ENCODE measurements at regions not wholly inside any gene's neighbourhood (a gene's known extent, or its start where the extent isn't known, plus 50 kb on each side); places are given as distances from the start of the nearest gene placed in this dataset.

DNA sequence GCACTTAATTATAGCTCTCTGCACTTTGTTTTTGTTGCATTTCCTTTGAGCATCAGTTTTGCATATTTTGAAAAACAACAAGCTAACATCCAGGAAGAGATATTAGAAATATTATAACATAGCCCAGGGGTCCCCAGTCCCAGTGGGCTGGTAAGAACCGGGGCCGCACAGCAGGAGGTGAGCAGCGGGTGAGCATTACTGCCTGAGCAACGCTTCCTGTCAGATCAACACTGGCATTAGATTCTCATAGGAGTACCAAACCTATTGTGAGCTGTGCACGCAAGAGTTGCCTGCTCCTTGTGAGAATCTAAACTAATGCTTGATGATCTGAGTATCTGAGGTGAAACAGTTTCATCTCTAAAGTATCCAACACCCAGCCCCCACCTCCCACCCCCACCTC is 675.9 kb upstream of the ZNF608 start:
- no peak overlapping the region for H3K4me3 ChIP-seq (ENCODE audit: low read depth in 1 of 2, low read length in 2 of 2)
- no peaks in the 10 kb centered on the region for H3K9me3 ChIP-seq (ENCODE audit: control insufficient read depth in 2 of 2, insufficient read depth in 1 of 2, low read depth in 1 of 2, low read length in 1 of 2)
- no peaks in the 10 kb centered on the region for H3K27me3 ChIP-seq (ENCODE audit: control insufficient read depth in 1 of 2, insufficient read depth in 2 of 2, low read length in 2 of 2)
- H3K36me3 ChIP-seq (ENCODE audit: control insufficient read depth in 2 of 2, insufficient read depth in 2 of 2, low read length in 1 of 2), result no peaks in the 10 kb centered on the region
- no peak overlapping the region for H3K27ac ChIP-seq (ENCODE audit: low read depth in 2 of 2, low read length in 1 of 2)
- no peaks in the 10 kb centered on the region for H3K4me1 ChIP-seq (ENCODE audit: control insufficient read depth in 2 of 2, insufficient read depth in 2 of 2, low read length in 1 of 2)
- WGBS, 2 donors, result 87 to 89% methylated on average over 5 of the region's 5 CpGs

DNA sequence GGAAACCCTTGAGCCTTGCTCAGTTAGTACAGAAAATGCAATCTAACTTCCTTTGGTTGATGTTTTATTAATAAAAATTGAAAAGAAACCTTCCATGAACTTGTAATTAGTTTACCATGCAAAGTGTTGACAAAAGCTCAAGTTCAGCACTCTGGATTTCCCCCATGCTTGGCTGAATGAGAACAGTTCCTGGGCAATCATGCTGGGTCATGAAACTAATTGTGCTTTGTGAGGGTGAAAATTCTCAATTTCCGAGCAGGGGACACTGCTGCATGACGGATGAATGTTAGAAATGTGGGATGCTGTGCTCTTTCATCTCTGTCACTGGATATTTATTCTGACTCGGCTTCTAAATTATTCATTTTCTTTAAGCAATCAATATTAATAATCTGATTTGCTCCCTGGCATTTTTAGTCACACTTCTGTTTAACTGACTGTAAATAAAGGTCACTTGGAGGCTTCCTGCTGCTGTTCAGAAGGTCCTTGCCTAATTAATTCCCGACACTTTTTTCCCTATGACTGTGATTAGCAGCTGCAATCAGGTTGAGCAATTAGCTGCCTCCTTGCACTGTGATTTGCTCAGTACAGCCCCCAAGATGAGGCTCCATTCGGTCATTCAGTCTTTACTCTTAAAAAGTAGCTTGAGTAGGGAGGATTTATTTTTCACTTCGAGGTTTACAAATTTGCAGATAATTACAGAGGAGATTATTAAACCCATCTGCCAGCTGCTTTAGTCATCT is 678.1 kb upstream of the ZNF608 start:
- Histone ChIP-seq H3K4me3 (ENCODE audit: low read depth in 1 of 2, low read length in 2 of 2) (no peak overlapping the region), H3K9me3 (ENCODE audit: control insufficient read depth in 2 of 2, insufficient read depth in 1 of 2, low read depth in 1 of 2, low read length in 1 of 2) (no peaks in the 10 kb centered on the region), H3K27me3 (ENCODE audit: control insufficient read depth in 1 of 2, insufficient read depth in 2 of 2, low read length in 2 of 2) (no peaks in the 10 kb centered on the region), H3K27ac (ENCODE audit: low read depth in 2 of 2, low read length in 1 of 2) (no peak overlapping the region), H3K4me1 (ENCODE audit: control insufficient read depth in 2 of 2, insufficient read depth in 2 of 2, low read length in 1 of 2) (no peaks in the 10 kb centered on the region), H3K36me3 (ENCODE audit: control insufficient read depth in 2 of 2, insufficient read depth in 2 of 2, low read length in 1 of 2) (no peaks in the 10 kb centered on the region)
- WGBS, 2 donors, result 58 to 61% methylated on average over 6 of the region's 6 CpGs

DNA sequence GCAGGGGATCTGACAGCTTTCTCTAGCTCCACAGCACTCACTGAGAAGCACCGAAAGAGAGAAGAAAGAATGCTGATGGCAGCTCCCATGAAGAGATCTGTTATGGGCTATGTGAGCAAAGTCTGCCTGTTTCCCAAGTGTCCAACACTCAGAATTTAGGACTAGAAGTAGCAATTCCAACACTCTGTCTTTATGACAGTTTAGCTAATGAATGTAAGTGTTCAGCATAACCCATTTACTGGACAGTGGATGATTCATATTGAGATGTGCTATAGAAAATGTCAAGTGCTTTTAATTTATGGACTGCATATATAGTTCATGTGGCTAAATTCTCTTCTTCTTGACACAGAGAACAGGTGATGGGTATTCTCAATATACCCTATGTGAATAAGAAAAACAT is 683.1 kb upstream of the ZNF608 start:
- WGBS, 2 donors, result 87 to 98% methylated on average over 1 of the region's 1 CpG

DNA sequence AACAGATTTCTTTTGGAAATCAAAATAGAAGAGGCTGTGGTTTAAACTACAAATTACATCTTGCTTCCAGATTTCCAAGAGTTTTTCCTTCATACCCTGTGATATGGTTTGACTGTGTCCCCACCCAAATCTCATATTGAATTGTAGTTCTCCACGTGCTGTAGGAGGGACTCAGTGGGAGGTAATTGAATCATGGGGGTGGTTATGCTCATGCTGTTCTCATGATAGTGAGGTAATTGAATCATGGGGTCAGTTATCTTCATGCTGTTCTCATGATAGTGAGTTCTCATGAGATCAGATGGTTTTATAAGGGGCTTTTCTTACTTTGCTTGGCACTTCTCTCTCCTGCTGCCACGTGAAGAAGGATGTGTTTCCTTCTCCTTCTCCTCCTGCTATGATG is 687.0 kb upstream of the ZNF608 start:
- WGBS, 2 donors, result 67 to 72% methylated on average over 2 of the region's 2 CpGs

More for the DNA sequence above, 683.1 kb upstream of the ZNF608 start:
- Histone ChIP-seq H3K36me3 (ENCODE audit: control insufficient read depth in 2 of 2, insufficient read depth in 2 of 2, low read length in 1 of 2) (no peaks in the 10 kb centered on the region), H3K9me3 (ENCODE audit: control insufficient read depth in 2 of 2, insufficient read depth in 1 of 2, low read depth in 1 of 2, low read length in 1 of 2) (no peaks in the 10 kb centered on the region), H3K27me3 (ENCODE audit: control insufficient read depth in 1 of 2, insufficient read depth in 2 of 2, low read length in 2 of 2) (no peaks in the 10 kb centered on the region), H3K27ac (ENCODE audit: low read depth in 2 of 2, low read length in 1 of 2) (no peak overlapping the region), H3K4me3 (ENCODE audit: low read depth in 1 of 2, low read length in 2 of 2) (no peak overlapping the region), H3K4me1 (ENCODE audit: control insufficient read depth in 2 of 2, insufficient read depth in 2 of 2, low read length in 1 of 2) (no peaks in the 10 kb centered on the region)

DNA sequence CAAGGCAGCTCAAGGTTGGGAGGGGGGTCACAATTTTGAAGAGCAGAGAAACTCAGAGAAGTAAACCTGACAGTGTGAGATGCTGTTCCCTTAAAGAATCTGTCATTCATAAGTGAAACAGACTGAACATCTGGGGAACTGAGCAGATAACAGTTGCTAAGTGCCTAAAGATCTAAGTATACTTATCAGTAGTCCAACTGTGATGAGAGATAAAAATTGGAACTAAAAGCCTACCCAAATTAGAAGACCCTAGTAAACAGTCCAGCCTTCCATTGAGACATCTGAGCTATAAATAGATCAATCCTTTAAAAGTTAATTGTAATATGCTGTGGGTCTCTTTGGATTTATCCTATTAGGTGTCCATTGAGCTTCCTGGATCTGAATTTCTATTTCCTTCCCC is 692.8 kb upstream of the ZNF608 start:
- Histone ChIP-seq H3K27ac (ENCODE audit: low read depth in 2 of 2, low read length in 1 of 2) (no peak overlapping the region), H3K4me1 (ENCODE audit: control insufficient read depth in 2 of 2, insufficient read depth in 2 of 2, low read length in 1 of 2) (no peaks in the 10 kb centered on the region), H3K9me3 (ENCODE audit: control insufficient read depth in 2 of 2, insufficient read depth in 1 of 2, low read depth in 1 of 2, low read length in 1 of 2) (peaks cover 0 to 3% of the 10 kb centered on the region in 2 donors), H3K4me3 (ENCODE audit: low read depth in 1 of 2, low read length in 2 of 2) (no peak overlapping the region), H3K36me3 (ENCODE audit: control insufficient read depth in 2 of 2, insufficient read depth in 2 of 2, low read length in 1 of 2) (no peaks in the 10 kb centered on the region), H3K27me3 (ENCODE audit: control insufficient read depth in 1 of 2, insufficient read depth in 2 of 2, low read length in 2 of 2) (no peaks in the 10 kb centered on the region)

More for the DNA sequence above, 687.0 kb upstream of the ZNF608 start:
- no peaks in the 10 kb centered on the region for H3K4me1 ChIP-seq (ENCODE audit: control insufficient read depth in 2 of 2, insufficient read depth in 2 of 2, low read length in 1 of 2)
- H3K4me3 ChIP-seq (ENCODE audit: low read depth in 1 of 2, low read length in 2 of 2), result no peak overlapping the region
- no peaks in the 10 kb centered on the region for H3K36me3 ChIP-seq (ENCODE audit: control insufficient read depth in 2 of 2, insufficient read depth in 2 of 2, low read length in 1 of 2)
- no peak overlapping the region for H3K27ac ChIP-seq (ENCODE audit: low read depth in 2 of 2, low read length in 1 of 2)
- H3K9me3 ChIP-seq (ENCODE audit: control insufficient read depth in 2 of 2, insufficient read depth in 1 of 2, low read depth in 1 of 2, low read length in 1 of 2), result no peaks in the 10 kb centered on the region
- no peaks in the 10 kb centered on the region for H3K27me3 ChIP-seq (ENCODE audit: control insufficient read depth in 1 of 2, insufficient read depth in 2 of 2, low read length in 2 of 2)

DNA sequence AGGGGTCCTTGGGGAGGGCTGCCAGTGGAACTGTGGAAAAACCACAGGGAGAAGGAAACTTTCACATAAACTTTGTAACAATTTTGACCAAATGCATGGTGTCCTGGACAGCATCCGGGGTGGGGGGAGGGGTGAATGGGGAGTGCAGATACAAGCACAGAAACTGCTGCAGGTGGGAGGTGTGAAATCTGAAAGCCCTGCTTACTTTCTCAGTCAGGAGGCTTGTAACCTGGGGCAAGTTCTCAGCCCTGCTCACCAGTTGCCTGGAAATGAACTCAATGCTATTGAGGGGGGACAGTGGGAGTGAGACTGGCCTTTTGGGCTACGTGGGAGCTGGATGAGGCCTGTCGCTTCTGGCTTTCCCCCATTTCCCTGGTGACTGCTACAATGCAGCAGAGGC is 694.5 kb upstream of the ZNF608 start:
- H3K4me3 ChIP-seq (ENCODE audit: low read depth in 1 of 2, low read length in 2 of 2), result no peak overlapping the region
- no peaks in the 10 kb centered on the region for H3K36me3 ChIP-seq (ENCODE audit: control insufficient read depth in 2 of 2, insufficient read depth in 2 of 2, low read length in 1 of 2)
- H3K27me3 ChIP-seq (ENCODE audit: control insufficient read depth in 1 of 2, insufficient read depth in 2 of 2, low read length in 2 of 2), result no peaks in the 10 kb centered on the region
- no peak overlapping the region for H3K27ac ChIP-seq (ENCODE audit: low read depth in 2 of 2, low read length in 1 of 2)
- peaks cover 0 to 3% of the 10 kb centered on the region in 2 donors for H3K9me3 ChIP-seq (ENCODE audit: control insufficient read depth in 2 of 2, insufficient read depth in 1 of 2, low read depth in 1 of 2, low read length in 1 of 2)
- no peaks in the 10 kb centered on the region for H3K4me1 ChIP-seq (ENCODE audit: control insufficient read depth in 2 of 2, insufficient read depth in 2 of 2, low read length in 1 of 2)
- WGBS, 2 donors, result 92 to 97% methylated on average over 3 of the region's 3 CpGs

DNA sequence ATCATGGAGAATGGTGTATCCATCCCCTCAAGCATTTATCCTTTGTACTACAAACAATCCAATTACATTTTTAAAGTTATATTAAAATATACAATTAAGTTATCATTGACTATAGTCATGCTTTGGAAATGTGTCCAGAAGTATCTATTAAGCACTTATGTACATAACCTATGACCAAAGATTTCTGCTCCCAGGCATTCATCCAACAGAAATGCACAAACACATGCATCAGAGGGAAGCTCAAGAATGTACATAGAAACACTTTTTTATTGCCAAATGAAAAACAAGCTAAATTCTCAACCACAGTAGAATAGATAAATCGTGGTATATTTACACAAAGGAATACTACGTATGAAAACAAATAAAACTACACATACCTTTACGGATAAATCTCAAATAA is 700.5 kb upstream of the ZNF608 start:
- Histone ChIP-seq H3K27ac (ENCODE audit: low read depth in 2 of 2, low read length in 1 of 2) (no peak overlapping the region), H3K36me3 (ENCODE audit: control insufficient read depth in 2 of 2, insufficient read depth in 2 of 2, low read length in 1 of 2) (no peaks in the 10 kb centered on the region), H3K4me3 (ENCODE audit: low read depth in 1 of 2, low read length in 2 of 2) (no peak overlapping the region), H3K4me1 (ENCODE audit: control insufficient read depth in 2 of 2, insufficient read depth in 2 of 2, low read length in 1 of 2) (no peaks in the 10 kb centered on the region), H3K9me3 (ENCODE audit: control insufficient read depth in 2 of 2, insufficient read depth in 1 of 2, low read depth in 1 of 2, low read length in 1 of 2) (no peaks in the 10 kb centered on the region), H3K27me3 (ENCODE audit: control insufficient read depth in 1 of 2, insufficient read depth in 2 of 2, low read length in 2 of 2) (no peaks in the 10 kb centered on the region)
- WGBS, 2 donors, result 70 to 73% methylated on average over 3 of the region's 3 CpGs

DNA sequence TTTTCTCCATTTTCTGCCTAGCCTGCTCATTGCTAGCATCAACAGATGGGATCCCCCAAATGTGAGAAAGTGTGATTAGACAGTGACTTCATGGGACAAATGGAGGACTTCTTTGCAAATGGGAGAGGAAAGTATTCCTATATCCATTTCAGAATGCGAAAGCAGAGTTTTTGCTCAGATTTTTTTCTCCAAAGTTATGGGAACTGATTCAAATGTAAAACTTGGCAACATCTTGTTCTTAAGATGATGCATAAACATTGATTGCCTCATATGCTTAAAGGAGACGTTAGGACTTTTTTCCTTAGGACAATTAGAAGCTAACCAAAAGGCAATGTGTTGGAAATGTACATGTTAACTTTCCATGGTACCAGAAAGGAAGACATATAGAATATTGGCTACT is 704.3 kb upstream of the ZNF608 start:
- no peaks in the 10 kb centered on the region for H3K9me3 ChIP-seq (ENCODE audit: control insufficient read depth in 2 of 2, insufficient read depth in 1 of 2, low read depth in 1 of 2, low read length in 1 of 2)
- no peaks in the 10 kb centered on the region for H3K27me3 ChIP-seq (ENCODE audit: control insufficient read depth in 1 of 2, insufficient read depth in 2 of 2, low read length in 2 of 2)
- no peak overlapping the region for H3K4me3 ChIP-seq (ENCODE audit: low read depth in 1 of 2, low read length in 2 of 2)
- no peaks in the 10 kb centered on the region for H3K4me1 ChIP-seq (ENCODE audit: control insufficient read depth in 2 of 2, insufficient read depth in 2 of 2, low read length in 1 of 2)
- 55% methylated on average over 2 of the region's 2 CpGs for WGBS, 2 donors
- H3K27ac ChIP-seq (ENCODE audit: low read depth in 2 of 2, low read length in 1 of 2), result no peak overlapping the region
- no peaks in the 10 kb centered on the region for H3K36me3 ChIP-seq (ENCODE audit: control insufficient read depth in 2 of 2, insufficient read depth in 2 of 2, low read length in 1 of 2)

DNA sequence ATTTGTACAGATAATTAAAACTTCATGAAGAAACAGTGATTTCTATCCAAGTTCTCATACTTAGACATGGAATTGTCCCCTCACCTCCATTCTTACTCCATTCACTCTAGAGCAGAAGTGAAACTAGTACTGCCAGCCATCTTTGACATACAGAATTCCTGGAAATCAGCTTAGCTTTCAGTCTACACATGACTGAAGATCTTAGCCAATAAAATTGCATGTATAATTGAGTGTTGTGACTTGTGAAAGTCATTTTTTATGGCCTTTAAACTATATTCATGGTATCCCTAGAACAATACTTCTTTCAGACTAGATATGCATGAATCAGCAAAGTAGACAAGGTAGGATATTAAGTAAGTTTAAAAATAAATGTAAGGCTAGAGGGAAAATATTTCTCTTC is 705.2 kb upstream of the ZNF608 start:
- Histone ChIP-seq H3K27ac (ENCODE audit: low read depth in 2 of 2, low read length in 1 of 2) (no peak overlapping the region), H3K36me3 (ENCODE audit: control insufficient read depth in 2 of 2, insufficient read depth in 2 of 2, low read length in 1 of 2) (no peaks in the 10 kb centered on the region), H3K4me3 (ENCODE audit: low read depth in 1 of 2, low read length in 2 of 2) (no peak overlapping the region), H3K27me3 (ENCODE audit: control insufficient read depth in 1 of 2, insufficient read depth in 2 of 2, low read length in 2 of 2) (no peaks in the 10 kb centered on the region), H3K9me3 (ENCODE audit: control insufficient read depth in 2 of 2, insufficient read depth in 1 of 2, low read depth in 1 of 2, low read length in 1 of 2) (no peaks in the 10 kb centered on the region), H3K4me1 (ENCODE audit: control insufficient read depth in 2 of 2, insufficient read depth in 2 of 2, low read length in 1 of 2) (no peaks in the 10 kb centered on the region)

DNA sequence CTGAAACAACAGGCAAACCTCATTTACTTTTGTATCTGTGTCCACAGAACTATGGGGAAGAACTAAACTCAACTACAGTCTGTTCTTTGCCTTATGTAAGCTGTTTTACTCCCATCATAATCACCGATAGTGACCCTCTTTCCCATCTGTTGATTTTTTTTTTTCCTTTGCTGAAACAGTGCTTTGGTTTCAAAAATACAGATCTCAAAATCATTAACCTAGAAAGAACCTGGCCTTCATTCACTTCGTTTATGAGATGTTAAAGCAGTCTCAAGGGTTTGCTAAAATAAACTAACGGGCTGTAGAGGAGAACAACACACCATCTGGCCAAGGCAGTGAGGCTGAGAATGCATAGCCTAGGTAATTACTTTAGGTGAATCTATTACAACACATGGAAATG is 706.6 kb upstream of the ZNF608 start:
- no peaks in the 10 kb centered on the region for H3K27me3 ChIP-seq (ENCODE audit: control insufficient read depth in 1 of 2, insufficient read depth in 2 of 2, low read length in 2 of 2)
- no peaks in the 10 kb centered on the region for H3K4me1 ChIP-seq (ENCODE audit: control insufficient read depth in 2 of 2, insufficient read depth in 2 of 2, low read length in 1 of 2)
- H3K36me3 ChIP-seq (ENCODE audit: control insufficient read depth in 2 of 2, insufficient read depth in 2 of 2, low read length in 1 of 2), result no peaks in the 10 kb centered on the region
- no peak overlapping the region for H3K4me3 ChIP-seq (ENCODE audit: low read depth in 1 of 2, low read length in 2 of 2)
- H3K9me3 ChIP-seq (ENCODE audit: control insufficient read depth in 2 of 2, insufficient read depth in 1 of 2, low read depth in 1 of 2, low read length in 1 of 2), result no peaks in the 10 kb centered on the region
- no peak overlapping the region for H3K27ac ChIP-seq (ENCODE audit: low read depth in 2 of 2, low read length in 1 of 2)
- 84 to 88% methylated on average over 3 of the region's 3 CpGs for WGBS, 2 donors

Data from esophagus (tissue), 2 donors.